MV-4-11 (cell line): ENCODE measurements at regions not wholly inside any gene's neighbourhood (a gene's known extent, or its start where the extent isn't known, plus 50 kb on each side); places are given as distances from the start of the nearest gene placed in this dataset.
"Not testable (repeated sequence)": the region's sequence is repeated elsewhere in the genome, so short reads cannot be mapped to it uniquely, and the experiment has no call there.

Experiments used
- DNase-seq: peaks from one replicate; lab custom pipeline; 2025; lab: John Stamatoyannopoulos, UW

- DNase-seq: no peak
These were observed 165.6 kb downstream of the ALDH8A1 start for GRCh38 chr6:134784336-134784735.

- no peak for DNase-seq
These were observed 171.5 kb downstream of the ALDH8A1 start for GRCh38 chr6:134778431-134778830.

- no peak for DNase-seq
These were observed 175.7 kb downstream of the ALDH8A1 start for GRCh38 chr6:134774201-134774638.

GRCh38 chr6:134772671-134773360 is 177.1 kb downstream of the ALDH8A1 start:
- peak; percentile 21 for DNase-seq

DNA sequence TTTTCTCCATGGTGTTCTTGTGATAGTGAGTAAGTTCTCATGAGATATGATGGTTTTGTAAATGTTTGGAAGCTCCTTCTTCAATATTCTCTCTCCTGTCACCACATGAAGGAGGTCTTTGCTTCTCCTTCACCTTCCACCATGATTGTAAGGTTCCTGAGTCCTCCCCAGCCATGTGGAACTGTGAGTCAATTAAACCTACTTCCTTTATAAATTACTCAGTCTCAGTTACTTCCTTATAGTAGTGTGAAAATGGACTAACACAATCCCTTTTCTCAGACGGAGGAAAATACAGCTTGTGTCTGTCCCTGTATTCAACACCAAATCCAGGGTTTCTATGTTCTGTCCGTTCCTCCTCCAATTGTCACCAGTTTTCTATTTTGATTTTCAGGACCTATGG is 181.0 kb downstream of the ALDH8A1 start:
- DNase-seq: peak; percentile 5

GRCh38 chr6:134766497-134766896 is 183.4 kb downstream of the ALDH8A1 start:
- no peak for DNase-seq

GRCh38 chr6:134764741-134765140 is 185.2 kb downstream of the ALDH8A1 start:
- DNase-seq: no peak

- not testable (repeated sequence) for DNase-seq
These were observed 186.3 kb downstream of the ALDH8A1 start for GRCh38 chr6:134763575-134763974.

GRCh38 chr6:134758621-134759020 is 191.3 kb downstream of the ALDH8A1 start:
- DNase-seq: no peak

DNA sequence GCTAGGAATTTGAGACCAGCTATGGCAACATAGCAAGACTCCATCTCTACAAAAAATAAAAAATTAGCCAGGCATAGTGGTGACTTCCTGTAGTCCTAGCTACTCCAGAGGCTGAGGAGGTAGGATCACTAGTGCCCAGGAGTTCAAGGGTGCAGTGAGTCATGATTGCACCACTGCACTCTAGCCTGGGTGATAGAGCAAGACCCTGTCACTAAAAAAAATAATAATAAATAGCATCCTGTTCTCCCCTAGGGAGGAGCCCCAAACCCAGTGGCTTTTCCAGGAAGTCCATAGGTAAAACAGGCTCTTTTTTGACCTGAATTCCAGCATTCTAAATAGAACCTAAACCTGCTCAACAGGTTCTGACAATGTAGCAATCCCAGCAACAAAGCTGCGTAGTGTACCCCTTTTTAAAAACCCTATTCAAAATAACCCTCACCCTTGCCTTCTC is 192.0 kb downstream of the ALDH8A1 start:
- DNase-seq: no peak

DNA sequence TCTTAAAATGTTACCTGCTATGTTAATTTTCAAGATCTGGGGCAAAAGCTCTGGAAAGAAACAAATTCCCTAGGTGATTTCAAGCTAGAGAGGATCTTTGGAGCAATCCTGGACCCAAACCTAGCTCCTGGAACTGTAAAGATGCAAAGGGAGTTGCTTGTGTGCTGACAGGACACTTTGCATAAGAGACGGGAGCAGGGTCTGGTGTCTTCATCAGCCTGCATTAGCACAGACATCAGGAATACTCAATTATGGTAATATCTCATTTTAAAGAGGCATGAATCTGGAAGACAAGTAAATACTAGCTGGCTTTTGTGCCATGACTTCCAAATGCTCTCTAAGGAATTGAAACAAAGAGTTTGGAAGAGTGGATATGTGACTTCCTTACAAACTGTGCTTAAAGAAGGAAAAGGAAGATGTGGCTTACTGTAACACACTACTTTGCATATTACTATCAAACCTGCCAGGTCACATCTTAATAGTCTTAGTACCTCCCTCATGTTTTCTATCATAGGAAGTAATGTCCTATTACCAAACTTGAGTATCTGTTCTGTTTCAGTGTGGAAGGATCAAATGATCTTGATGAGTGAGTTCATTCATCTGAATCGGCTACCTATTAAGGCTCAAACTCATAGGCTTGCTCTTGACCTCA is 193.4 kb downstream of the ALDH8A1 start:
- no peak for DNase-seq

DNA sequence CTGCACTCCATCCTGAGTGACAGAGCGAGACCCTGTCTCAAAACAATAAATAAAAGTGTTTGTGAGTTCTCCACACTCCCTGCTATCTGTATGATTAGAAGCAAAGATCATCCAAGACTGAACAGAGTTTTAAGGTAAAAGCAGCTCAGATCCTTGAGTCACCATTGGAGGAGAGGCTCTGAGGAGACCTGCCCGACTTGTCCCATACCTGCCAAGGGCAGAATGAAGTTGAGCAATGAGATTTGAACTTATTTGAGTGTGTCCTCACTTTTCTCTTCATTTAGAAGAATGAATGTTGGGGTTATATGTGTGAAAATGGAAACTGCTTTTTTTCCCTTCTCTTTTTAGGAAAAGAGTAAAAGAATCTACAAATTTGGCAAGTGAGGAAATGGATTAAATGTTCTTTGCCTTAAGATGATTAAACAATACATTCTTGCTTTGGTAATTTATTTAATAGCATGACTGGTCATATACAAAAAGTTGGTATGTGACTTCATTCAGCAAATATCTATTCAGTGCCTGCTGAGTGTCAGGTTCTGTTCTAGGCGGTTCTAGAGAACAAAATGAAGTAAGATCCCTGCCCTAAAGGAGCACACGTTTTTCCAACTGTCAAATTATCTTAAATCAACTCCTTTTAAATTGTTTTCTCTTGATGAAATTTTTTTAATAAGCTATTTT is 195.7 kb downstream of the ALDH8A1 start:
- DNase-seq: no peak

DNA sequence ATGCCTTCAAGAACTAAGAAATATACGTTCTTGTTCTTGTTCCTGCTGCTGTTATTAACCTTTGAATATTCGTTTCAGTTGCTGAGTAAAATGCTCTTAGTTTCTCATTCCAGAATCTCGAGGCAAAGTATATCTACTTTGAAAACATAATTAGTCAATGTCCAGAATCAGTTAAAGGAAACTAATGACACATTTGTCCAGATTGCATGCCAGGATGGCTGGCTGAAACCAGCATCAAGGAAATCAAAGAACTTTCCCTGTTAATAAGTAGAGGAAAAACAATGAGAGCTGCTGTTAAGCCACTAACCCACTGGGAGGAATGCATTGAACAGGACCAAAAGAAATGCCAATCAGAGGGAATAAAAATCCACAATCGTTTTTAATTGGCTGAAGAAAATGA is 196.9 kb downstream of the ALDH8A1 start:
- DNase-seq: no peak

GRCh38 chr6:134752445-134752844 is 197.5 kb downstream of the ALDH8A1 start:
- DNase-seq: no peak

DNA sequence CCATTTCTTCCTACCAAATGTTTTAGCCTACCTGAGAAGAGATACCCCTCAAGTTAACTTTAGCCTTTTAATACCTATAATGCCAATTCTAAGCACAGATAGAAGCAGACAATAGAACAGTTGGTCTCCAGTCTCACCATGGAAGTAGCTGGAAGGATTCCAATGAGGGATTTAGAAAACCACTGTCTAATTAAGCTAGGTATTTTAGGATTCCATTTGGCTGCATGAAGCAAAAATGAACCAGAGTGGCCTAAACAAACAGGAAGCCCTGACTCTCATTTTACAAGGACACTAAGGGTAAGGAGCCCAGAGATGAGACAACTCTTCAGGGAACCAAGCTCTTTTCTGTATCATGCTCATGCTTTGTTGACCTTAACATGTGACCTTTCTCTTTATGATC is 199.2 kb downstream of the ALDH8A1 start:
- no peak for DNase-seq

GRCh38 chr6:134748484-134748883 is 201.4 kb downstream of the ALDH8A1 start:
- no peak for DNase-seq

DNA sequence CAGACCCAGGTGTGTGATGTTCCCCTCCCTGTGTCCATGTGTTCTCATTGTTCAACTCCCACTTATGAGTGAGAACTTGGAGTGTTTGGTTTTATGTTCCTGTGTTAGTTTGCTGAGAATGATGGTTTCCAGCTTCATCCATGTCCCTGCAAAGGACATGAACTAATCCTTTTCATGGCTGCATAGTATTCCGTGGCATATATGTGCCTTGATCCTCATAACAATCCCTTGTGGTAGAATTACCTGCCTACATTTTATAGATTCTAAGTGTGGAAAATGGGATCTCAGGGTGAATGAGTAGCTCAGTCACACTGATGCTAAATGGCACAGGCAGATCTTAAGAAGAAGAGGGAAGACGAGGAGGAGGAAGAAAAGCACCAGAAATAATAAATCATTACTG is 202.7 kb downstream of the ALDH8A1 start:
- DNase-seq: not testable (repeated sequence)

GRCh38 chr6:134746140-134746539 is 203.8 kb downstream of the ALDH8A1 start:
- DNase-seq: no peak

DNA sequence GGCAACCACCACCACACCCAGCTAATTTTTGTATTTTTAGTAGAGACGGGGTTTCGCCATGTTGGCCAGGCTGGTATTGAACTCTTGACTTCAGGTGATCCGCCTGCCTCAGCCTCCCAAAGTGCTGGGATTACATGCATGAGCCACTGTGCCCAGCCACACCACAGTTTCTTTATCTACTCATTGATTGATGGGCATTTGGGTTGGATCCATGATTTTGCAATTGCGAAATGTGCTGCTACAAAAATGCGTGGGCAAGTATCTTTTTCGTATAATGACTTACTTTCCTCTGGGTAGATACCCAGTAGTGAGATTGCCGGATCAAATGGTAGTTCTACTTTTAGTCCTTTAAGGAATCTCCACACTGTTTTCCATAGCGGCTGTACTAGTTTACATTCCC is 204.7 kb downstream of the ALDH8A1 start:
- DNase-seq: not testable (repeated sequence)

GRCh38 chr6:134744301-134744700 is 205.6 kb downstream of the ALDH8A1 start:
- no peak for DNase-seq

- no peak for DNase-seq
These were observed 208.7 kb downstream of the ALDH8A1 start for GRCh38 chr6:134741200-134741536.

GRCh38 chr6:134740473-134741199 is 209.3 kb downstream of the ALDH8A1 start:
- DNase-seq: no peak

GRCh38 chr6:134740027-134740373 is 209.9 kb downstream of the ALDH8A1 start:
- no peak for DNase-seq
